ENCODE measurements at regions not wholly inside any gene's neighbourhood (a gene's known extent, or its start where the extent isn't known, plus 50 kb on each side); places are given as distances from the start of the nearest gene placed in this dataset.
A peak's percentile ranks its signal among the peaks of the same experiment; 100 is the strongest.

GRCh38 chr5:96180684-96181435, 219.2 kb upstream of the ELL2 start:
- H3K27ac ChIP-seq (ENCODE audit: extremely low read depth, low read depth, low read length), result no peak overlapping the region
- H3K4me3 ChIP-seq (ENCODE audit: low read depth, low read length), result no peak overlapping the region
- ChIA-PET POLR2A (no interaction called here), CTCF (no interaction called here)
- H3K9me3 ChIP-seq (ENCODE audit: control insufficient read depth, insufficient read depth, low read depth, low read length), result no peaks in the 10 kb centered on the region
- TF ChIP-seq ZBTB10 (tag by site-specific recombination; IDR thresholded peaks at IDR 0.05) (no peak), ZNF768 (tag by site-specific recombination; IDR thresholded peaks at IDR 0.05) (no peak), ZNF530 (tag by site-specific recombination; IDR thresholded peaks at IDR 0.05; ENCODE audit: low read depth) (no peak), ZNF155 (tag by site-specific recombination; IDR thresholded peaks at IDR 0.05) (no peak), ZNF473 (tag by site-specific recombination; IDR thresholded peaks at IDR 0.05) (no peak), ZNF157 (tag by site-specific recombination; IDR thresholded peaks at IDR 0.05) (no peak), ZNF704 (tag by site-specific recombination; IDR thresholded peaks at IDR 0.05) (no peak), SETDB1 (IDR thresholded peaks at IDR 0.05; ENCODE audit: insufficient read length, low read length) (no peak), SCRT2 (tag by site-specific recombination; IDR thresholded peaks at IDR 0.05) (no peak), ZNF48 (tag by site-specific recombination; IDR thresholded peaks at IDR 0.05) (no peak), ZNF239 (tag by site-specific recombination; IDR thresholded peaks at IDR 0.05) (no peak)
- TF ChIP-seq, protein P1, sequence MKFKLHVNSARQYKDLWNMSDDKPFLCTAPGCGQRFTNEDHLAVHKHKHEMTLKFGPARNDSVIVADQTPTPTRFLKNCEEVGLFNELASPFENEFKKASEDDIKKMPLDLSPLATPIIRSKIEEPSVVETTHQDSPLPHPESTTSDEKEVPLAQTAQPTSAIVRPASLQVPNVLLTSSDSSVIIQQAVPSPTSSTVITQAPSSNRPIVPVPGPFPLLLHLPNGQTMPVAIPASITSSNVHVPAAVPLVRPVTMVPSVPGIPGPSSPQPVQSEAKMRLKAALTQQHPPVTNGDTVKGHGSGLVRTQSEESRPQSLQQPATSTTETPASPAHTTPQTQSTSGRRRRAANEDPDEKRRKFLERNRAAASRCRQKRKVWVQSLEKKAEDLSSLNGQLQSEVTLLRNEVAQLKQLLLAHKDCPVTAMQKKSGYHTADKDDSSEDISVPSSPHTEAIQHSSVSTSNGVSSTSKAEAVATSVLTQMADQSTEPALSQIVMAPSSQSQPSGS (tag by site-specific recombination; IDR thresholded peaks at IDR 0.05; ENCODE audit: low read depth), result no peak
- H3K4me1 ChIP-seq (ENCODE audit: control insufficient read depth, insufficient read depth, low read length), result no peaks in the 10 kb centered on the region
- no peaks in the 10 kb centered on the region for H3K36me3 ChIP-seq (ENCODE audit: control insufficient read depth in 2 of 2, insufficient read depth in 1 of 2, low read length in 2 of 2)

DNA sequence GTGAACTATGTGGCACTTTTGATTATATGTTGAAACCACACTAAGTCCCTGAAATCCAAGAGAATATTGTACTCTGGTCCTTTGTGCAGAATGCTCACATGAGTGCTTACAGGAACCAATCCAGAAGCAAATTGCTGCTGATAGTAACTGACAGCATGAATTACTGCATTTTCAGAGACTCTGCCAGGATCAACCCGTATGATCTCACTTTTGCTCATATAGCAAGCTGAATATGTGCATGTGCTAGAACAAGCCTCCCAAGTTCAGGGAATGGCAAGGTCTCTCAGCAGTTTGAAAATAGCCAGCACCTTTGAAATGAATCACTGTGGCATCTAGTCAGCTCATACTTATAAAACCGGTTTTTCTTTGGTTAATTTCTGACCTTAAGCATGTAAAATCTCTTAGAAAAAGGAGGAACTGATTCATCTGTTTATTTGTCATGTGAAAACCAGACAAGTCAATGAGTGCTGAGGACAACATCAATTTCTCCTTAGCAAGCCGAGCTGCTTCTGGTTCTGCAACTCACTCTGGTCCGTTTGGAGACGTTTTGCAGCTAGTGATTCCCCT, 215.7 kb upstream of the ELL2 start:
- TF ChIP-seq FEZF1 (tag by site-specific recombination; IDR thresholded peaks at IDR 0.05) (peak; percentile 76), ZNF549 (tag by site-specific recombination; IDR thresholded peaks at IDR 0.05) (no peak), ZBTB20 (tag by site-specific recombination; IDR thresholded peaks at IDR 0.05) (no peak), ZNF510 (tag by site-specific recombination; IDR thresholded peaks at IDR 0.05; ENCODE audit: insufficient replicate concordance) (no peak)
- H3K27ac ChIP-seq (ENCODE audit: extremely low read depth, low read depth, low read length), result no peak overlapping the region
- H3K4me1 ChIP-seq (ENCODE audit: control insufficient read depth, insufficient read depth, low read length), result no peaks in the 10 kb centered on the region
- CTCF ChIA-PET, result interaction anchor here (0.9 to 1.1 kb wide), 2 partner anchors 17 to 26 kb away, joined by 3 read pairs; no protein-coding TSS in a partner anchor
- no peaks in the 10 kb centered on the region for H3K36me3 ChIP-seq (ENCODE audit: control insufficient read depth in 2 of 2, insufficient read depth in 1 of 2, low read length in 2 of 2)
- POLR2A ChIA-PET, result no interaction called here
- H3K4me3 ChIP-seq (ENCODE audit: low read depth, low read length), result no peak overlapping the region
- H3K9me3 ChIP-seq (ENCODE audit: control insufficient read depth, insufficient read depth, low read depth, low read length), result no peaks in the 10 kb centered on the region
